B cell (primary cell): ENCODE measurements at regions not wholly inside any gene's neighbourhood (a gene's known extent, or its start where the extent isn't known, plus 50 kb on each side); places are given as distances from the start of the nearest gene placed in this dataset.

Experiments
- CTCF ChIP-seq: fragments of 200-600 bp; IDR thresholded peaks from one replicate; pipeline ENCODE4 v1.8.0; 2022; ENCODE audit warnings: antibody characterized with exemption, mild to moderate bottlenecking
- EZH2 ChIP-seq: IDR thresholded peaks from 2 replicates; pipeline ENCODE4 v1.6.1; 2012; ENCODE audit warnings: borderline replicate concordance, low read depth, mild to moderate bottlenecking, moderate library complexity, low read length; ENCODE audit not compliant: insufficient read depth, poor library complexity, severe bottlenecking

GRCh38 chr5:61850696-61851095, 455.3 kb upstream of the KIF2A start:
- TF ChIP-seq CTCF (no peak), EZH2 (no peak)
